ENCODE measurements at regions not wholly inside any gene's neighbourhood (a gene's known extent, or its start where the extent isn't known, plus 50 kb on each side); places are given as distances from the start of the nearest gene placed in this dataset.

- no peaks in the 10 kb centered on the region for H3K27me3 ChIP-seq (ENCODE audit: insufficient read depth, low read length, poor library complexity)
- DNase-seq (no peak), ATAC-seq (ENCODE audit: insufficient read depth, low read depth) (no peak)
- H3K36me3 ChIP-seq (ENCODE audit: insufficient read depth, low read length): no peaks in the 10 kb centered on the region
- H4K20me1 ChIP-seq (ENCODE audit: insufficient read depth, low read length): no peaks in the 10 kb centered on the region
- no peak overlapping the region for H3K9ac ChIP-seq (ENCODE audit: low read depth, low read length)
- H3K79me2 ChIP-seq (ENCODE audit: insufficient read depth, low read length): no peaks in the 10 kb centered on the region
- no peak overlapping the region for H3K27ac ChIP-seq (ENCODE audit: low read length)
- no peak overlapping the region for H3K4me2 ChIP-seq (ENCODE audit: insufficient read depth, low read length)
- no peak for TF ChIP-seq EZH2 (IDR thresholded peaks at IDR 0.05; ENCODE audit: borderline replicate concordance, low read depth, low read length, severe bottlenecking)
- TF ChIP-seq, protein P1, sequence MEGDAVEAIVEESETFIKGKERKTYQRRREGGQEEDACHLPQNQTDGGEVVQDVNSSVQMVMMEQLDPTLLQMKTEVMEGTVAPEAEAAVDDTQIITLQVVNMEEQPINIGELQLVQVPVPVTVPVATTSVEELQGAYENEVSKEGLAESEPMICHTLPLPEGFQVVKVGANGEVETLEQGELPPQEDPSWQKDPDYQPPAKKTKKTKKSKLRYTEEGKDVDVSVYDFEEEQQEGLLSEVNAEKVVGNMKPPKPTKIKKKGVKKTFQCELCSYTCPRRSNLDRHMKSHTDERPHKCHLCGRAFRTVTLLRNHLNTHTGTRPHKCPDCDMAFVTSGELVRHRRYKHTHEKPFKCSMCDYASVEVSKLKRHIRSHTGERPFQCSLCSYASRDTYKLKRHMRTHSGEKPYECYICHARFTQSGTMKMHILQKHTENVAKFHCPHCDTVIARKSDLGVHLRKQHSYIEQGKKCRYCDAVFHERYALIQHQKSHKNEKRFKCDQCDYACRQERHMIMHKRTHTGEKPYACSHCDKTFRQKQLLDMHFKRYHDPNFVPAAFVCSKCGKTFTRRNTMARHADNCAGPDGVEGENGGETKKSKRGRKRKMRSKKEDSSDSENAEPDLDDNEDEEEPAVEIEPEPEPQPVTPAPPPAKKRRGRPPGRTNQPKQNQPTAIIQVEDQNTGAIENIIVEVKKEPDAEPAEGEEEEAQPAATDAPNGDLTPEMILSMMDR (IDR thresholded peaks at IDR 0.05; ENCODE audit: borderline replicate concordance, extremely low read depth, low read length, poor library complexity, severe bottlenecking): no peak
- no peak overlapping the region for H3K4me3 ChIP-seq (ENCODE audit: low read depth in 1 of 2, low read length in 2 of 2)
- H2AFZ ChIP-seq (ENCODE audit: low read depth, low read length): no peak overlapping the region
- no peaks in the 10 kb centered on the region for H3K9me3 ChIP-seq (ENCODE audit: insufficient read depth, low read length, severe bottlenecking)
- no peaks in the 10 kb centered on the region for H3K4me1 ChIP-seq (ENCODE audit: insufficient read depth, low read length)
Observed at GRCh38 chr7:84328571-84328970, 134.0 kb upstream of the SEMA3A start.

- H3K4me3 ChIP-seq (ENCODE audit: low read depth in 1 of 2, low read length in 2 of 2): no peak overlapping the region
- no peak overlapping the region for H3K27ac ChIP-seq (ENCODE audit: low read length)
- H3K9me3 ChIP-seq (ENCODE audit: insufficient read depth, low read length, severe bottlenecking): no peaks in the 10 kb centered on the region
- H2AFZ ChIP-seq (ENCODE audit: low read depth, low read length): no peak overlapping the region
- no peak for DNase-seq
- no peak overlapping the region for H3K4me2 ChIP-seq (ENCODE audit: insufficient read depth, low read length)
- H3K4me1 ChIP-seq (ENCODE audit: insufficient read depth, low read length): no peaks in the 10 kb centered on the region
- H3K27me3 ChIP-seq (ENCODE audit: insufficient read depth, low read length, poor library complexity): no peaks in the 10 kb centered on the region
- no peaks in the 10 kb centered on the region for H3K36me3 ChIP-seq (ENCODE audit: insufficient read depth, low read length)
- no peak for ATAC-seq (ENCODE audit: insufficient read depth, low read depth)
- no peak for TF ChIP-seq EZH2 (IDR thresholded peaks at IDR 0.05; ENCODE audit: borderline replicate concordance, low read depth, low read length, severe bottlenecking)
- TF ChIP-seq, protein P1 (IDR thresholded peaks at IDR 0.05; ENCODE audit: borderline replicate concordance, extremely low read depth, low read length, poor library complexity, severe bottlenecking): no peak
- H3K9ac ChIP-seq (ENCODE audit: low read depth, low read length): no peak overlapping the region
- H3K79me2 ChIP-seq (ENCODE audit: insufficient read depth, low read length): no peaks in the 10 kb centered on the region
- H4K20me1 ChIP-seq (ENCODE audit: insufficient read depth, low read length): no peaks in the 10 kb centered on the region
Observed at GRCh38 chr7:84324136-84324630, 129.6 kb upstream of the SEMA3A start.

- Histone ChIP-seq H4K20me1 (ENCODE audit: insufficient read depth, low read length) (no peaks in the 10 kb centered on the region), H3K9ac (ENCODE audit: low read depth, low read length) (no peak overlapping the region), H3K4me2 (ENCODE audit: insufficient read depth, low read length) (no peak overlapping the region), H3K27me3 (ENCODE audit: insufficient read depth, low read length, poor library complexity) (no peaks in the 10 kb centered on the region), H3K4me1 (ENCODE audit: insufficient read depth, low read length) (no peaks in the 10 kb centered on the region), H3K79me2 (ENCODE audit: insufficient read depth, low read length) (no peaks in the 10 kb centered on the region), H3K27ac (ENCODE audit: low read length) (no peak overlapping the region), H3K36me3 (ENCODE audit: insufficient read depth, low read length) (no peaks in the 10 kb centered on the region), H3K9me3 (ENCODE audit: insufficient read depth, low read length, severe bottlenecking) (no peaks in the 10 kb centered on the region), H3K4me3 (ENCODE audit: low read depth in 1 of 2, low read length in 2 of 2) (no peak overlapping the region), H2AFZ (ENCODE audit: low read depth, low read length) (no peak overlapping the region)
- DNase-seq: no peak
- no peak for ATAC-seq (ENCODE audit: insufficient read depth, low read depth)
- TF ChIP-seq, protein P1 (IDR thresholded peaks at IDR 0.05; ENCODE audit: borderline replicate concordance, extremely low read depth, low read length, poor library complexity, severe bottlenecking): no peak
- TF ChIP-seq EZH2 (IDR thresholded peaks at IDR 0.05; ENCODE audit: borderline replicate concordance, low read depth, low read length, severe bottlenecking): no peak
Observed at GRCh38 chr7:84317536-84317935, 122.9 kb upstream of the SEMA3A start.

DNA sequence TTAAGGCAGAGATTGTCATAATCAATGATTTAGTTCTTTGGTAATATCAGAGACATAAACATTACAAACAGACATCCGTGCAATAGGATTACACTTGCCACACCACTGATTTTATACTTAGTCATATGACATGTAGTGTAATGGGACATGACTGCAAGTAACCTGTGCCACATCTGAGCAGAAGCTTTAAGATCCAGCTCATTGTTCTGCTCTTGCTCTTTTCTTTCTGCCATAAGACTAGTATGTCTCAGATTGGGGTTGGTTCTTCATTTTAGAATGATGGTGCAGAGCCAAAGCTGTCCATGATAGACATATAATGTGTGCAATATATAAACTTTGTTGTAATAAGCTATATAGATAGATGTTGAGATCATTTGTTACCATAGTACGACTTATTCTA, 119.7 kb upstream of the SEMA3A start:
- H2AFZ ChIP-seq (ENCODE audit: low read depth, low read length): no peak overlapping the region
- ATAC-seq (ENCODE audit: insufficient read depth, low read depth): no peak
- no peaks in the 10 kb centered on the region for H3K4me1 ChIP-seq (ENCODE audit: insufficient read depth, low read length)
- H3K36me3 ChIP-seq (ENCODE audit: insufficient read depth, low read length): no peaks in the 10 kb centered on the region
- no peaks in the 10 kb centered on the region for H3K27me3 ChIP-seq (ENCODE audit: insufficient read depth, low read length, poor library complexity)
- H3K9me3 ChIP-seq (ENCODE audit: insufficient read depth, low read length, severe bottlenecking): no peaks in the 10 kb centered on the region
- H3K4me3 ChIP-seq (ENCODE audit: low read depth in 1 of 2, low read length in 2 of 2): no peak overlapping the region
- H4K20me1 ChIP-seq (ENCODE audit: insufficient read depth, low read length): no peaks in the 10 kb centered on the region
- no peak overlapping the region for H3K9ac ChIP-seq (ENCODE audit: low read depth, low read length)
- H3K79me2 ChIP-seq (ENCODE audit: insufficient read depth, low read length): no peaks in the 10 kb centered on the region
- no peak overlapping the region for H3K4me2 ChIP-seq (ENCODE audit: insufficient read depth, low read length)
- no peak for DNase-seq
- TF ChIP-seq EZH2 (IDR thresholded peaks at IDR 0.05; ENCODE audit: borderline replicate concordance, low read depth, low read length, severe bottlenecking): no peak
- TF ChIP-seq, protein P1 (IDR thresholded peaks at IDR 0.05; ENCODE audit: borderline replicate concordance, extremely low read depth, low read length, poor library complexity, severe bottlenecking): no peak
- H3K27ac ChIP-seq (ENCODE audit: low read length): no peak overlapping the region

Measured in DND-41 (cell line).